ENCODE measurements at regions not wholly inside any gene's neighbourhood (a gene's known extent, or its start where the extent isn't known, plus 50 kb on each side); places are given as distances from the start of the nearest gene placed in this dataset.

GRCh38 chr6:98775205-98775604 lies 59.2 kb upstream of the POU3F2 start:
- Histone ChIP-seq H3K4me1 (ENCODE audit: insufficient read depth, insufficient read length) (no peaks in the 10 kb centered on the region), H3K4me3 (ENCODE audit: insufficient read length, low read depth) (no peak overlapping the region), H3K9ac (ENCODE audit: insufficient read length, low read depth) (no peak overlapping the region), H3K36me3 (ENCODE audit: insufficient read depth, insufficient read length, low read length) (no peaks in the 10 kb centered on the region), H3K9me3 (ENCODE audit: insufficient read depth, low read length) (no peaks in the 10 kb centered on the region), H3K27me3 (ENCODE audit: insufficient read depth, insufficient read length) (no peaks in the 10 kb centered on the region)
- TF ChIP-seq ZNF274 (IDR thresholded peaks at IDR 0.05; ENCODE audit: low read depth, low read length) (no peak), SUZ12 (IDR thresholded peaks at IDR 0.05; ENCODE audit: extremely low read depth, insufficient read depth, insufficient read length) (no peak), YY1 (IDR thresholded peaks at IDR 0.05; ENCODE audit: insufficient read depth, insufficient read length) (no peak)
- no peak for DNase-seq (ENCODE audit: low read depth, low spot score)

GRCh38 chr6:98777762-98778161 lies 56.6 kb upstream of the POU3F2 start:
- H3K9ac ChIP-seq (ENCODE audit: insufficient read length, low read depth): no peak overlapping the region
- no peak overlapping the region for H3K4me3 ChIP-seq (ENCODE audit: insufficient read length, low read depth)
- no peaks in the 10 kb centered on the region for H3K9me3 ChIP-seq (ENCODE audit: insufficient read depth, low read length)
- DNase-seq (ENCODE audit: low read depth, low spot score): no peak
- no peak for TF ChIP-seq YY1 (IDR thresholded peaks at IDR 0.05; ENCODE audit: insufficient read depth, insufficient read length)
- TF ChIP-seq SUZ12 (IDR thresholded peaks at IDR 0.05; ENCODE audit: extremely low read depth, insufficient read depth, insufficient read length): no peak
- TF ChIP-seq ZNF274 (IDR thresholded peaks at IDR 0.05; ENCODE audit: low read depth, low read length): no peak
- H3K36me3 ChIP-seq (ENCODE audit: insufficient read depth, insufficient read length, low read length): no peaks in the 10 kb centered on the region
- no peaks in the 10 kb centered on the region for H3K27me3 ChIP-seq (ENCODE audit: insufficient read depth, insufficient read length)
- H3K4me1 ChIP-seq (ENCODE audit: insufficient read depth, insufficient read length): no peaks in the 10 kb centered on the region

- H3K9ac ChIP-seq (ENCODE audit: insufficient read length, low read depth): no peak overlapping the region
- H3K36me3 ChIP-seq (ENCODE audit: insufficient read depth, insufficient read length, low read length): no peaks in the 10 kb centered on the region
- H3K4me1 ChIP-seq (ENCODE audit: insufficient read depth, insufficient read length): no peaks in the 10 kb centered on the region
- no peaks in the 10 kb centered on the region for H3K27me3 ChIP-seq (ENCODE audit: insufficient read depth, insufficient read length)
- DNase-seq (ENCODE audit: low read depth, low spot score): no peak
- TF ChIP-seq ZNF274 (IDR thresholded peaks at IDR 0.05; ENCODE audit: low read depth, low read length) (no peak), YY1 (IDR thresholded peaks at IDR 0.05; ENCODE audit: insufficient read depth, insufficient read length) (no peak), SUZ12 (IDR thresholded peaks at IDR 0.05; ENCODE audit: extremely low read depth, insufficient read depth, insufficient read length) (no peak)
- H3K9me3 ChIP-seq (ENCODE audit: insufficient read depth, low read length): no peaks in the 10 kb centered on the region
- no peak overlapping the region for H3K4me3 ChIP-seq (ENCODE audit: insufficient read length, low read depth)
Observed at GRCh38 chr6:98779618-98780017, 54.8 kb upstream of the POU3F2 start.

- Histone ChIP-seq H3K4me1 (ENCODE audit: insufficient read depth, insufficient read length) (no peaks in the 10 kb centered on the region), H3K27me3 (ENCODE audit: insufficient read depth, insufficient read length) (no peaks in the 10 kb centered on the region), H3K4me3 (ENCODE audit: insufficient read length, low read depth) (no peak overlapping the region), H3K9me3 (ENCODE audit: insufficient read depth, low read length) (no peaks in the 10 kb centered on the region), H3K36me3 (ENCODE audit: insufficient read depth, insufficient read length, low read length) (no peaks in the 10 kb centered on the region), H3K9ac (ENCODE audit: insufficient read length, low read depth) (no peak overlapping the region)
- no peak for TF ChIP-seq ZNF274 (IDR thresholded peaks at IDR 0.05; ENCODE audit: low read depth, low read length)
- TF ChIP-seq SUZ12 (IDR thresholded peaks at IDR 0.05; ENCODE audit: extremely low read depth, insufficient read depth, insufficient read length): no peak
- no peak for TF ChIP-seq YY1 (IDR thresholded peaks at IDR 0.05; ENCODE audit: insufficient read depth, insufficient read length)
- DNase-seq (ENCODE audit: low read depth, low spot score): no peak
Observed at GRCh38 chr6:98782772-98783171, 51.6 kb upstream of the POU3F2 start.

- no peaks in the 10 kb centered on the region for H3K36me3 ChIP-seq (ENCODE audit: insufficient read depth, insufficient read length, low read length)
- no peak for TF ChIP-seq SUZ12 (IDR thresholded peaks at IDR 0.05; ENCODE audit: extremely low read depth, insufficient read depth, insufficient read length)
- DNase-seq (ENCODE audit: low read depth, low spot score): no peak
- no peak overlapping the region for H3K9ac ChIP-seq (ENCODE audit: insufficient read length, low read depth)
- H3K4me1 ChIP-seq (ENCODE audit: insufficient read depth, insufficient read length): no peaks in the 10 kb centered on the region
- no peak overlapping the region for H3K4me3 ChIP-seq (ENCODE audit: insufficient read length, low read depth)
- H3K27me3 ChIP-seq (ENCODE audit: insufficient read depth, insufficient read length): no peaks in the 10 kb centered on the region
- H3K9me3 ChIP-seq (ENCODE audit: insufficient read depth, low read length): no peaks in the 10 kb centered on the region
Observed at GRCh38 chr6:98783578-98783977, 50.8 kb upstream of the POU3F2 start.
